Neural progenitor cell (in vitro differentiated cells): ENCODE measurements at regions not wholly inside any gene's neighbourhood (a gene's known extent, or its start where the extent isn't known, plus 50 kb on each side); places are given as distances from the start of the nearest gene placed in this dataset.

ENCODE experiments used
- DNase-seq: peaks from one replicate; pipeline ENCODE4 v3.0.0-alpha.2; 2016; ENCODE audit warnings: low spot score
- H2AFZ ChIP-seq: fragments of 200-600 bp; sonication (generic); replicated peaks from 2 replicates; pipeline ENCODE4 v1.6.1; 2016; ENCODE audit warnings: antibody characterized with exemption
- H3F3A ChIP-seq: fragments of 200-600 bp; sonication (generic); 2 replicates; pipeline ENCODE4 v1.6.1; 2016; ENCODE audit warnings: antibody characterized with exemption, low read depth
- H3K27ac ChIP-seq: fragments of 200-600 bp; sonication (generic); 2 replicates; pipeline ENCODE4 v1.5.1; 2016; ENCODE audit warnings: mild to moderate bottlenecking
- H3K27me3 ChIP-seq: fragments of 200-600 bp; sonication (generic); 2 replicates; pipeline ENCODE4 v1.6.1; 2016; ENCODE audit warnings: mild to moderate bottlenecking, moderate library complexity
- H3K36me3 ChIP-seq: fragments of 200-600 bp; sonication (generic); 2 replicates; pipeline ENCODE4 v1.5.1; 2016
- H3K4me1 ChIP-seq: fragments of 200-600 bp; sonication (generic); 2 replicates; pipeline ENCODE4 v1.6.1; 2016; ENCODE audit warnings: mixed run types
- H3K4me2 ChIP-seq: fragments of 200-600 bp; sonication (generic); 2 replicates; pipeline ENCODE4 v1.6.1; 2016
- H3K4me3 ChIP-seq: fragments of 200-600 bp; sonication (generic); 2 replicates; pipeline ENCODE4 v1.5.1; 2016
- H3K79me2 ChIP-seq: fragments of 200-600 bp; sonication (generic); 2 replicates; pipeline ENCODE4 v1.6.1; 2016; ENCODE audit warnings: low read depth
- H3K9ac ChIP-seq: fragments of 200-600 bp; sonication (generic); 2 replicates; pipeline ENCODE4 v1.6.1; 2016
- H3K9me3 ChIP-seq: fragments of 200-600 bp; sonication (generic); 2 replicates; pipeline ENCODE4 v1.5.1; 2016; ENCODE audit warnings: low read depth
- H4K20me1 ChIP-seq: fragments of 200-600 bp; sonication (generic); 2 replicates; pipeline ENCODE4 v1.6.1; 2016; ENCODE audit warnings: low read depth
- H3K27ac Mint-ChIP-seq: 3 replicates; pipeline ENCODE4 v1.8.0; 2021; ENCODE audit warnings: mixed read lengths
- H3K27me3 Mint-ChIP-seq: 2 replicates; pipeline ENCODE4 v1.8.0; 2022; ENCODE audit warnings: low read depth, mild to moderate bottlenecking, inconsistent platforms, moderate library complexity, mixed read lengths; ENCODE audit not compliant: insufficient read depth
- H3K36me3 Mint-ChIP-seq: 3 replicates; pipeline ENCODE4 v1.8.0; 2021; ENCODE audit warnings: mixed read lengths
- H3K4me1 Mint-ChIP-seq: 3 replicates; pipeline ENCODE4 v1.8.0; 2021; ENCODE audit warnings: mixed read lengths
- H3K4me3 Mint-ChIP-seq: 3 replicates; pipeline ENCODE4 v1.8.0; 2021; ENCODE audit warnings: mild to moderate bottlenecking, moderate library complexity, mixed read lengths
- H3K9me3 Mint-ChIP-seq: 3 replicates; pipeline ENCODE4 v1.8.0; 2020; ENCODE audit warnings: mixed read lengths
- EZH2 ChIP-seq: fragments of 200-600 bp; sonication (generic); IDR thresholded peaks from 2 replicates; pipeline ENCODE4 v1.6.1; 2017; ENCODE audit warnings: antibody characterized with exemption, mild to moderate bottlenecking, moderate library complexity
- EZH2phosphoT487 ChIP-seq: fragments of 200-600 bp; sonication (generic); IDR thresholded peaks from 2 replicates; pipeline ENCODE4 v1.6.1; 2017; ENCODE audit warnings: antibody characterized with exemption
- TF ChIP-seq, protein P1 (sequence below): fragments of 200-600 bp; sonication (generic); IDR thresholded peaks from 2 replicates; pipeline ENCODE4 v1.5.1; 2017; ENCODE audit warnings: antibody characterized with exemption, mild to moderate bottlenecking

DNA sequence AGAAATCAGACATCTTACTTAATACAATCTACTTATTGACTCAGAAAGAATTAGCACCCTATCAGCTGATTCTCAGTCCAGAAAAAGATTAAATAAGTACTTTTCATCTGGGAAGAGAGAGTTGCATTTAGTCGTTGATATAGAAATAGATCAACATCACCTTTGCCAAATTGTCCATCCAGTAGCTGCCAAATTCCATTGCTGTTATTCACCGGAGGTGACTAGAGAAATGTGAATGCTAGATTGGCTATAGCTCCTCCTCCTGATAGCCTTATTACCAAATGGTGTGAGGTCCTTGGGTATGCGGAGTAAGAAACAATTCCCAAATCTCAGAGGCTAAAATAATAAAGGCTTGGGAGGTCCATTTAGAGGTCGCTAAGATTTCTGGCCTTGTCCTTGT is 723.3 kb upstream of the FLRT2 start:
- Histone ChIP-seq H4K20me1 (no peaks in the 10 kb centered on the region), H3K9ac (no peak overlapping the region), H3K4me3 (no peak overlapping the region), H3K36me3 (no peaks in the 10 kb centered on the region), H3F3A (no peaks in the 10 kb centered on the region), H3K4me2 (no peak overlapping the region), H3K27ac (no peak overlapping the region), H2AFZ (no peak overlapping the region), H3K4me1 (no peaks in the 10 kb centered on the region), H3K27me3 (no peaks in the 10 kb centered on the region), H3K9me3 (no peaks in the 10 kb centered on the region), H3K79me2 (no peaks in the 10 kb centered on the region)
- H3K4me1 Mint-ChIP-seq, result no peaks in the 10 kb centered on the region
- H3K36me3 Mint-ChIP-seq, result no peaks in the 10 kb centered on the region
- H3K27me3 Mint-ChIP-seq, result peaks cover 6% of the 10 kb centered on the region
- no peak for DNase-seq
- H3K27ac Mint-ChIP-seq, result no peak overlapping the region
- H3K9me3 Mint-ChIP-seq, result no peaks in the 10 kb centered on the region
- no peak overlapping the region for H3K4me3 Mint-ChIP-seq
- TF ChIP-seq EZH2phosphoT487, result no peak
- no peak for TF ChIP-seq EZH2
- TF ChIP-seq, protein P1, sequence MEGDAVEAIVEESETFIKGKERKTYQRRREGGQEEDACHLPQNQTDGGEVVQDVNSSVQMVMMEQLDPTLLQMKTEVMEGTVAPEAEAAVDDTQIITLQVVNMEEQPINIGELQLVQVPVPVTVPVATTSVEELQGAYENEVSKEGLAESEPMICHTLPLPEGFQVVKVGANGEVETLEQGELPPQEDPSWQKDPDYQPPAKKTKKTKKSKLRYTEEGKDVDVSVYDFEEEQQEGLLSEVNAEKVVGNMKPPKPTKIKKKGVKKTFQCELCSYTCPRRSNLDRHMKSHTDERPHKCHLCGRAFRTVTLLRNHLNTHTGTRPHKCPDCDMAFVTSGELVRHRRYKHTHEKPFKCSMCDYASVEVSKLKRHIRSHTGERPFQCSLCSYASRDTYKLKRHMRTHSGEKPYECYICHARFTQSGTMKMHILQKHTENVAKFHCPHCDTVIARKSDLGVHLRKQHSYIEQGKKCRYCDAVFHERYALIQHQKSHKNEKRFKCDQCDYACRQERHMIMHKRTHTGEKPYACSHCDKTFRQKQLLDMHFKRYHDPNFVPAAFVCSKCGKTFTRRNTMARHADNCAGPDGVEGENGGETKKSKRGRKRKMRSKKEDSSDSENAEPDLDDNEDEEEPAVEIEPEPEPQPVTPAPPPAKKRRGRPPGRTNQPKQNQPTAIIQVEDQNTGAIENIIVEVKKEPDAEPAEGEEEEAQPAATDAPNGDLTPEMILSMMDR, result no peak

DNA sequence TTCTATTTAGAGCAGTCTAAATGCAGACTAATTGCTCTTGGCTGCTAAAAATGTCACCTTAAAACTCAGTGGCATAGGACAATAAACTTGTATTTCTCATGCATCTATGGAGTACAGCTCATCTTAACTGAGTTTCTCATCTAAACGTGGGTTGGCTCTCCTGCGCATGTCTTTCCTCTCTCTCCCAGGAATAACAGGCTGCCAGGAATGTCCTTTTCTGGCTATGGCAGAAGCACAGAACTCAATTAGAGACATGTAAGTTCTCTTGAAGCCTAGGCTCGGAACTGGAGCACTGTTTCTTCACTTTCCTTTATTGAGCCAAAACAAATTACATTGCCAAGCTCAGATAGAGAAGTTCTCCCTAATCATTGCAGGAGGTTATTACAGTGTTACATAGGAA is 722.3 kb upstream of the FLRT2 start:
- H3K9ac ChIP-seq, result no peak overlapping the region
- no peaks in the 10 kb centered on the region for H3K27me3 ChIP-seq
- H4K20me1 ChIP-seq, result no peaks in the 10 kb centered on the region
- H3F3A ChIP-seq, result no peaks in the 10 kb centered on the region
- H3K4me1 Mint-ChIP-seq, result no peaks in the 10 kb centered on the region
- TF ChIP-seq EZH2, result no peak
- TF ChIP-seq, protein P1, result no peak
- TF ChIP-seq EZH2phosphoT487, result no peak
- H3K79me2 ChIP-seq, result no peaks in the 10 kb centered on the region
- no peak overlapping the region for H3K4me3 ChIP-seq
- H3K9me3 Mint-ChIP-seq, result no peaks in the 10 kb centered on the region
- DNase-seq, result no peak
- no peaks in the 10 kb centered on the region for H3K9me3 ChIP-seq
- no peak overlapping the region for H3K4me3 Mint-ChIP-seq
- no peaks in the 10 kb centered on the region for H3K36me3 ChIP-seq
- H3K27ac Mint-ChIP-seq, result no peak overlapping the region
- no peaks in the 10 kb centered on the region for H3K36me3 Mint-ChIP-seq
- no peak overlapping the region for H3K4me2 ChIP-seq
- H3K27me3 Mint-ChIP-seq, result peaks cover 1% of the 10 kb centered on the region
- no peak overlapping the region for H3K27ac ChIP-seq
- H2AFZ ChIP-seq, result no peak overlapping the region
- no peaks in the 10 kb centered on the region for H3K4me1 ChIP-seq

DNA sequence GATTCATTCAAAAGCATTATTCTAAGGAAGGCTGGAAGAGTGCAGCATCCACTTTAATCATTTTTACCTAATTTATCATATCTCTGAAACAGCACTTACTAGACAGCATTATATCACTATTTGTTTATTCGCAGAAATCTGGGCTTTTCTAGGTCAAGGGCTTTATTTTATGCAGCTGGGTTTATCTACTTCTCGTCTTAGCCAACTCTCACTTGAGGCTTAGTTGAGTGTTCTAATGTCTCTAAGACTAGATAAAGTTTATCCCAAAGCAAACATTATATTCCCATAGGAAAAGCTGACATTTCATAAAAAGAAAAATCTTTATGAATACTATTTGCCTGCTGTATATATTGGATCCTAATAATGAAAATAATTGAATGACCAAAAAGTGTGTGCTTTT is 720.8 kb upstream of the FLRT2 start:
- H3K27ac Mint-ChIP-seq, result no peak overlapping the region
- TF ChIP-seq, protein P1, result no peak
- no peak for TF ChIP-seq EZH2

DNA sequence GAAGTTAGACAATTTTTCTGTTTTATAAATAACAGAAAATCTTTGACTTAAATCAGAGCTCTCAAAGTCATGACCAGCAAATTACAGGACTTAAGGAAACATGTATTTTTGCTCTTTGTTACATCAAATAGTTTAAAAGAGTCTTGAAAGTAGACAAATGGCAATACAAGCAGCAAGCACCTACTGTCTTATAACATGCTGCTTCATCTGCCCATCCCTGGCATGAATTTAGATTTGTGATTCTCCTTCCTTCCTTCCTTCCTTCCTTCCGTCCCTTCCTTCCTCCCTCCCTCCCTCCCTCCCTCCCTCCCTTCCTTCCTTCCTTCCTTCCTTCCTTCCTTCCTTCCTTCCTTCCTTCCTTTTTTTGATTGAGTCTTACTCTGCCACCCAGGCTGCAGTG is 715.6 kb upstream of the FLRT2 start:
- Histone ChIP-seq H3K9ac (no peak overlapping the region), H3K36me3 (no peaks in the 10 kb centered on the region), H3K9me3 (no peaks in the 10 kb centered on the region), H4K20me1 (no peaks in the 10 kb centered on the region), H3K79me2 (no peaks in the 10 kb centered on the region), H3K4me3 (no peak overlapping the region), H3K27me3 (no peaks in the 10 kb centered on the region), H3K4me1 (no peaks in the 10 kb centered on the region), H3K4me2 (no peak overlapping the region), H3K27ac (no peak overlapping the region), H2AFZ (no peak overlapping the region), H3F3A (no peaks in the 10 kb centered on the region)
- TF ChIP-seq EZH2, result no peak
- TF ChIP-seq EZH2phosphoT487, result no peak
- TF ChIP-seq, protein P1, result no peak
- Mint-ChIP-seq H3K9me3 (no peaks in the 10 kb centered on the region), H3K27me3 (no peaks in the 10 kb centered on the region), H3K27ac (no peak overlapping the region), H3K36me3 (no peaks in the 10 kb centered on the region), H3K4me1 (no peaks in the 10 kb centered on the region), H3K4me3 (no peak overlapping the region)
- no peak for DNase-seq

More for the DNA sequence above, 720.8 kb upstream of the FLRT2 start:
- no peak for DNase-seq
- H3K4me1 ChIP-seq, result no peaks in the 10 kb centered on the region
- H3K9ac ChIP-seq, result no peak overlapping the region
- Mint-ChIP-seq H3K9me3 (no peaks in the 10 kb centered on the region), H3K36me3 (no peaks in the 10 kb centered on the region), H3K4me3 (no peak overlapping the region), H3K27me3 (no peaks in the 10 kb centered on the region), H3K4me1 (no peaks in the 10 kb centered on the region)
- H3K4me2 ChIP-seq, result no peak overlapping the region
- H3F3A ChIP-seq, result no peaks in the 10 kb centered on the region
- H3K79me2 ChIP-seq, result no peaks in the 10 kb centered on the region
- H3K27me3 ChIP-seq, result no peaks in the 10 kb centered on the region
- H4K20me1 ChIP-seq, result no peaks in the 10 kb centered on the region
- H3K9me3 ChIP-seq, result no peaks in the 10 kb centered on the region
- H3K36me3 ChIP-seq, result no peaks in the 10 kb centered on the region
- H3K4me3 ChIP-seq, result no peak overlapping the region
- no peak overlapping the region for H2AFZ ChIP-seq
- H3K27ac ChIP-seq, result no peak overlapping the region
